HFFc6 (cell line): ENCODE measurements at regions not wholly inside any gene's neighbourhood (a gene's known extent, or its start where the extent isn't known, plus 50 kb on each side); places are given as distances from the start of the nearest gene placed in this dataset.

Source experiments
- DNase-seq: peaks from one replicate; pipeline ENCODE4 v3.0.0-alpha.2; 2018
- H3K27ac Mint-ChIP-seq: 2 replicates; pipeline ENCODE4 v1.8.0; 2020; ENCODE audit warnings: mild to moderate bottlenecking, mixed read lengths
- H3K27me3 Mint-ChIP-seq: 2 replicates; pipeline ENCODE4 v1.8.0; 2021; ENCODE audit warnings: mild to moderate bottlenecking, moderate library complexity, mixed read lengths; ENCODE audit not compliant: insufficient read depth
- H3K36me3 Mint-ChIP-seq: 2 replicates; pipeline ENCODE4 v1.8.0; 2021; ENCODE audit warnings: low read depth, mixed read lengths
- H3K4me1 Mint-ChIP-seq: 2 replicates; pipeline ENCODE4 v1.8.0; 2020; ENCODE audit warnings: low read depth, mixed read lengths
- H3K4me3 Mint-ChIP-seq: 2 replicates; pipeline ENCODE4 v1.8.0; 2020; ENCODE audit warnings: mild to moderate bottlenecking, moderate library complexity, mixed read lengths
- H3K9me3 Mint-ChIP-seq: 2 replicates; pipeline ENCODE4 v1.8.0; 2020; ENCODE audit warnings: mild to moderate bottlenecking, mixed read lengths
- CTCF ChIP-seq: fragments of 200-600 bp; sonication (generic); IDR thresholded peaks from 2 replicates; pipeline ENCODE4 v1.5.0; 2021; ENCODE audit warnings: antibody characterized with exemption, mild to moderate bottlenecking

- Mint-ChIP-seq H3K4me1 (peaks cover 14% of the 10 kb centered on the region; the same call in 1 of the 2 replicates), H3K36me3 (no peaks in the 10 kb centered on the region), H3K27me3 (peaks cover 1% of the 10 kb centered on the region; the same call in 1 of the 2 replicates), H3K4me3 (no peak overlapping the region), H3K27ac (no peak overlapping the region), H3K9me3 (peaks cover 3% of the 10 kb centered on the region; the same call in 1 of the 2 replicates)
- no peak for DNase-seq
- no peak for TF ChIP-seq CTCF
Observed at GRCh38 chr13:34567597-34567996, 374.5 kb upstream of the NBEA start.

- Mint-ChIP-seq H3K4me3 (no peak overlapping the region; the same call in 1 of the 2 replicates), H3K27me3 (no peaks in the 10 kb centered on the region; the same call in 1 of the 2 replicates), H3K4me1 (peaks cover 14% of the 10 kb centered on the region; the same call in 1 of the 2 replicates)
Observed at GRCh38 chr13:34570698-34571353, 371.2 kb upstream of the NBEA start.

GRCh38 chr13:34571716-34572115 is 370.4 kb upstream of the NBEA start:
- TF ChIP-seq CTCF: no peak
- DNase-seq: no peak
- H3K27ac Mint-ChIP-seq: no peak overlapping the region
- peaks cover 3% of the 10 kb centered on the region; the same call in 1 of the 2 replicates for H3K9me3 Mint-ChIP-seq
- no peaks in the 10 kb centered on the region for H3K36me3 Mint-ChIP-seq
- H3K4me1 Mint-ChIP-seq: peaks cover 14% of the 10 kb centered on the region; the same call in 1 of the 2 replicates
- no peaks in the 10 kb centered on the region; the same call in 1 of the 2 replicates for H3K27me3 Mint-ChIP-seq
- H3K4me3 Mint-ChIP-seq: no peak overlapping the region

More at GRCh38 chr13:34570698-34571353, 371.2 kb upstream of the NBEA start:
- no peaks in the 10 kb centered on the region for H3K36me3 Mint-ChIP-seq
- no peak for DNase-seq
- H3K27ac Mint-ChIP-seq: no peak overlapping the region
- H3K9me3 Mint-ChIP-seq: peaks cover 3% of the 10 kb centered on the region; the same call in 1 of the 2 replicates
- TF ChIP-seq CTCF: no peak

- no peaks in the 10 kb centered on the region for H3K36me3 Mint-ChIP-seq
- no peaks in the 10 kb centered on the region; the same call in 1 of the 2 replicates for H3K9me3 Mint-ChIP-seq
- peaks cover 13% of the 10 kb centered on the region; the same call in 1 of the 2 replicates for H3K4me1 Mint-ChIP-seq
- H3K4me3 Mint-ChIP-seq: no peak overlapping the region
- no peaks in the 10 kb centered on the region; the same call in none of the 2 replicates for H3K27me3 Mint-ChIP-seq
- no peak overlapping the region for H3K27ac Mint-ChIP-seq
- no peak for TF ChIP-seq CTCF
- peak; percentile 27 for DNase-seq
Observed at GRCh38 chr13:34577051-34577450, 365.0 kb upstream of the NBEA start.

- Mint-ChIP-seq H3K27ac (no peak overlapping the region), H3K4me1 (peaks cover 13% of the 10 kb centered on the region; the same call in 1 of the 2 replicates), H3K4me3 (no peak overlapping the region), H3K36me3 (no peaks in the 10 kb centered on the region), H3K27me3 (no peaks in the 10 kb centered on the region; the same call in none of the 2 replicates), H3K9me3 (no peaks in the 10 kb centered on the region; the same call in 1 of the 2 replicates)
- peak; percentile 8 for DNase-seq
- no peak for TF ChIP-seq CTCF
Observed at GRCh38 chr13:34578471-34578870, 363.6 kb upstream of the NBEA start.
